OCI-LY7 (cell line): ENCODE measurements at regions not wholly inside any gene's neighbourhood (a gene's known extent, or its start where the extent isn't known, plus 50 kb on each side); places are given as distances from the start of the nearest gene placed in this dataset.

ENCODE experiments used
- BruUV-seq: library from RNA; stranded (reverse); fragments of 400-500 nt; replicated peaks from 2 replicates; lab custom pipeline; 2021; lab: Mats Ljungman, UMichigan
- CTCF ChIA-PET: fragments of 300-600 bp; sonication (Branson Sonifier 250); formaldehyde crosslinking; loops from one replicate; lab custom pipeline; 2022; ENCODE audit warnings: antibody characterized with exemption; ENCODE audit not compliant: unreplicated experiment; lab: Charles Lee
- POLR2A ChIA-PET: fragments of 300-600 bp; sonication (Branson Sonifier 250); formaldehyde crosslinking; loops from one replicate; lab custom pipeline; 2022; ENCODE audit warnings: antibody characterized with exemption; lab: Charles Lee
- DNase-seq: peaks from one replicate; pipeline ENCODE4 v3.0.0-alpha.2; 2015; ENCODE audit warnings: low spot score
- H2AFZ ChIP-seq: fragments of 200-600 bp; sonication (generic), shearing (Covaris generic); 2 replicates; pipeline ENCODE4 v1.6.1; 2014; ENCODE audit warnings: mild to moderate bottlenecking, antibody characterized with exemption, low read length, moderate library complexity
- H3K27ac ChIP-seq: fragments of 200-600 bp; sonication (generic); 2 replicates; pipeline ENCODE4 v1.5.1; 2014; ENCODE audit warnings: mixed run types, low read depth, mild to moderate bottlenecking, moderate library complexity, low read length, inconsistent platforms; ENCODE audit not compliant: poor library complexity, severe bottlenecking
- H3K36me3 ChIP-seq: fragments of 200-600 bp; sonication (generic); 2 replicates; pipeline ENCODE4 v1.6.1; 2014; ENCODE audit warnings: mild to moderate bottlenecking, antibody characterized with exemption, low read length, moderate library complexity, mixed read lengths; ENCODE audit not compliant: insufficient read depth
- H3K4me1 ChIP-seq: fragments of 200-600 bp; sonication (generic); 2 replicates; pipeline ENCODE4 v1.5.1; 2014; ENCODE audit warnings: mild to moderate bottlenecking, low read length; ENCODE audit not compliant: insufficient read depth, poor library complexity, severe bottlenecking
- H3K4me2 ChIP-seq: fragments of 200-600 bp; sonication (generic); 2 replicates; pipeline ENCODE4 v1.6.1; 2014; ENCODE audit warnings: mild to moderate bottlenecking, low read length
- H3K4me3 ChIP-seq: fragments of 200-600 bp; sonication (generic); 2 replicates; pipeline ENCODE4 v1.5.1; 2014; ENCODE audit warnings: mild to moderate bottlenecking, low read depth, low read length; ENCODE audit not compliant: poor library complexity, severe bottlenecking
- H3K79me2 ChIP-seq: fragments of 200-600 bp; sonication (generic); 2 replicates; pipeline ENCODE4 v1.6.1; 2016; ENCODE audit warnings: low read depth, mild to moderate bottlenecking, low read length, moderate library complexity, mixed read lengths; ENCODE audit not compliant: insufficient read depth
- H3K9me2 ChIP-seq: fragments of 200-600 bp; sonication (generic); 2 replicates; pipeline ENCODE4 v1.6.1; 2016; ENCODE audit warnings: mild to moderate bottlenecking, low read length, mixed read lengths; ENCODE audit not compliant: insufficient read depth
- H3K9me3 ChIP-seq: fragments of 200-600 bp; sonication (generic); 2 replicates; pipeline ENCODE4 v1.6.1; 2014; ENCODE audit warnings: mild to moderate bottlenecking, mixed run types, low read length, mixed read lengths
- H4K20me1 ChIP-seq: fragments of 200-600 bp; sonication (generic); 2 replicates; pipeline ENCODE4 v1.6.1; 2014; ENCODE audit warnings: mild to moderate bottlenecking, antibody characterized with exemption, low read length, moderate library complexity, mixed read lengths; ENCODE audit not compliant: insufficient read depth
- EZH2phosphoT487 ChIP-seq: fragments of 200-600 bp; sonication (generic); IDR thresholded peaks from 2 replicates; pipeline ENCODE4 v1.6.1; 2018; ENCODE audit warnings: low read depth, borderline replicate concordance, mild to moderate bottlenecking, mixed run types, antibody characterized with exemption, low read length, moderate library complexity, mixed read lengths
- intact Hi-C: fragments of 100-400 bp; cut with micrococcal nuclease; formaldehyde crosslinking; loops from one replicate; pipeline ENCODE4 v1.10.0; 2022; ENCODE audit not compliant: unreplicated experiment
- TF ChIP-seq, protein P1 (sequence below): fragments of 200-600 bp; sonication (generic); conservative IDR thresholded peaks from 2 replicates; pipeline ENCODE4 v1.5.1; 2014; ENCODE audit warnings: mild to moderate bottlenecking, antibody characterized with exemption, low read length, moderate library complexity, mixed read lengths

DNA sequence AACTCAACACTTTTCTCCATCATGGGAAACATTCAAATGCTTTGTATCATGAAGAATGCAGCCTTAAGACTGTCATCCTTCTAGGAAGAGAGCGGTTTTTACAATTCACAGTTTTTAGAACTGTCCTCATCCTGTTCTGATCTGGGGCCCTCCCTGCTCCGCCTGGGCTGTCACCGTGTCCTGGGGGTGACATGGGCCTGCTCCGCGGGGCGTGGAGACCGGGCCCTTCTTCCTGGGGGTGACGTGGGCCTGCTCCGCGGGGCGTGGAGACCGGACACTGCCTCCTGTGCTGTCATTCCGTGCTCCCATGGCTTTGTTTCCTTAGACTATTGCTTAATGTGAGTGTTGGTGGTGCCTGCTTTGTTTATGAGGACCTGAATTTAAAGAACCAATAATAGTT lies 122.8 kb downstream of the TMEM18 start:
- no peaks in the 10 kb centered on the region for H3K9me2 ChIP-seq
- DNase-seq, result no peak

DNA sequence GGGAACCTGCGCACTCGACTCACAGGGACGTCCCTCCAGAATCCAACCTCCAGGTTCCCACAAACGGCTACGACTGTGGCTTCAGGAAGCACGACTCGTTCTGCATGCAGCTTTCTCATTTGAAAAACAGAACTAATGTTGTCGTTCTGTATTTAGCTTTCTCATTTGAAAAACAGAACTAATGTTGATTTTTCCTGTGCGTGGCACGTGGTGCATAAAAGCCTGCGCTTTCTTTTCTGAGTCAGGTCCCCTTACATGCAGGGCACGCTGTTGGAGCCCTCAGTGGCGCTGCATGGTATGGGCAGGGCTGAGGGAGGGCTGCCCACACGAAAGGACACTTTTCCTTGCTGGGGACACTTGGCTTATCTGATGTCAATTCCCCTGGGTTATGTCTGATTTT lies 124.3 kb downstream of the TMEM18 start:
- ChIA-PET CTCF (no interaction called here), POLR2A (no interaction called here)
- no peak overlapping the region for H2AFZ ChIP-seq
- H3K4me1 ChIP-seq, result no peaks in the 10 kb centered on the region
- no peak overlapping the region for H3K27ac ChIP-seq
- no peak for DNase-seq
- no peaks in the 10 kb centered on the region for H3K9me3 ChIP-seq
- no peak overlapping the region for H3K4me2 ChIP-seq
- intact Hi-C loops, result no loop called here
- H3K36me3 ChIP-seq, result no peaks in the 10 kb centered on the region
- no peaks in the 10 kb centered on the region for H4K20me1 ChIP-seq
- no TSS peak for BruUV-seq
- no peaks in the 10 kb centered on the region for H3K9me2 ChIP-seq
- H3K4me3 ChIP-seq, result no peak overlapping the region
- TF ChIP-seq, protein P1, sequence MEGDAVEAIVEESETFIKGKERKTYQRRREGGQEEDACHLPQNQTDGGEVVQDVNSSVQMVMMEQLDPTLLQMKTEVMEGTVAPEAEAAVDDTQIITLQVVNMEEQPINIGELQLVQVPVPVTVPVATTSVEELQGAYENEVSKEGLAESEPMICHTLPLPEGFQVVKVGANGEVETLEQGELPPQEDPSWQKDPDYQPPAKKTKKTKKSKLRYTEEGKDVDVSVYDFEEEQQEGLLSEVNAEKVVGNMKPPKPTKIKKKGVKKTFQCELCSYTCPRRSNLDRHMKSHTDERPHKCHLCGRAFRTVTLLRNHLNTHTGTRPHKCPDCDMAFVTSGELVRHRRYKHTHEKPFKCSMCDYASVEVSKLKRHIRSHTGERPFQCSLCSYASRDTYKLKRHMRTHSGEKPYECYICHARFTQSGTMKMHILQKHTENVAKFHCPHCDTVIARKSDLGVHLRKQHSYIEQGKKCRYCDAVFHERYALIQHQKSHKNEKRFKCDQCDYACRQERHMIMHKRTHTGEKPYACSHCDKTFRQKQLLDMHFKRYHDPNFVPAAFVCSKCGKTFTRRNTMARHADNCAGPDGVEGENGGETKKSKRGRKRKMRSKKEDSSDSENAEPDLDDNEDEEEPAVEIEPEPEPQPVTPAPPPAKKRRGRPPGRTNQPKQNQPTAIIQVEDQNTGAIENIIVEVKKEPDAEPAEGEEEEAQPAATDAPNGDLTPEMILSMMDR, result no peak
- TF ChIP-seq EZH2phosphoT487, result no peak
- H3K79me2 ChIP-seq, result no peaks in the 10 kb centered on the region

More for the DNA sequence above, 122.8 kb downstream of the TMEM18 start:
- Histone ChIP-seq H3K4me2 (no peak overlapping the region), H3K4me3 (no peak overlapping the region), H3K27ac (no peak overlapping the region), H3K36me3 (no peaks in the 10 kb centered on the region), H4K20me1 (no peaks in the 10 kb centered on the region), H3K9me3 (no peaks in the 10 kb centered on the region), H2AFZ (no peak overlapping the region), H3K79me2 (no peaks in the 10 kb centered on the region), H3K4me1 (no peaks in the 10 kb centered on the region)
- no peak for TF ChIP-seq EZH2phosphoT487
- TF ChIP-seq, protein P1, result no peak
- no TSS peak for BruUV-seq
- CTCF ChIA-PET, result no interaction called here
- POLR2A ChIA-PET, result no interaction called here
- intact Hi-C loops, result no loop called here

DNA sequence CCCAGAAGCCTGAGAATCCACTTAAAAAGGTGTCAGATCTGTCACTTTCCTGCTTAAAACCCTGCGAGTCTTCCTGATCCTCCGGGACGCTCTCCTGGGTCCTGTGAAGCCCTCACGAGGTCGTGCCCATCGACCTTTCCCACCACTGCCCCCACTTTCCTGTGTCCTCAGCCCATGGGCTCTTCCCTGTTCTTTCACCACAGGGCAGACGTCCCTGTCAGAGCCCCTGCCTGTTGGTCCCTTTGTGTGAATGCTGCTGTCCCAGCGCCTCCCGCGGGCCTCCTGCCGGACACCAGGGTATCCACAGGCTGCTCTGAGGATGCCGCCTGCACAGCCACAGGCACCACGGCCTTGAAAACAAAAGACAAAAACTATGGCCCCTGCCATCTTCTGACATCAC lies 125.6 kb downstream of the TMEM18 start:
- POLR2A ChIA-PET, result no interaction called here
- Histone ChIP-seq H2AFZ (no peak overlapping the region), H4K20me1 (no peaks in the 10 kb centered on the region), H3K79me2 (no peaks in the 10 kb centered on the region), H3K4me2 (no peak overlapping the region), H3K36me3 (no peaks in the 10 kb centered on the region), H3K4me3 (no peak overlapping the region), H3K9me3 (no peaks in the 10 kb centered on the region), H3K27ac (no peak overlapping the region), H3K9me2 (no peaks in the 10 kb centered on the region), H3K4me1 (no peaks in the 10 kb centered on the region)
- no peak for DNase-seq
- CTCF ChIA-PET, result no interaction called here
- intact Hi-C loops, result no loop called here
- TF ChIP-seq, protein P1, result no peak
- TF ChIP-seq EZH2phosphoT487, result no peak
- no TSS peak for BruUV-seq
